ENCODE measurements at regions not wholly inside any gene's neighbourhood (a gene's known extent, or its start where the extent isn't known, plus 50 kb on each side); places are given as distances from the start of the nearest gene placed in this dataset.

- TF ChIP-seq CTCF (IDR thresholded peaks at IDR 0.05) (no peak), POLR2AphosphoS5 (IDR thresholded peaks at IDR 0.05) (no peak), EP300 (IDR thresholded peaks at IDR 0.05) (no peak)
Measured at GRCh38 chr13:70814684-70815083, 706.4 kb upstream of the KLHL1 start.

Measured in sigmoid colon (tissue), 4 donors.